Erythroblast (primary cell): ENCODE measurements at regions not wholly inside any gene's neighbourhood (a gene's known extent, or its start where the extent isn't known, plus 50 kb on each side); places are given as distances from the start of the nearest gene placed in this dataset.

Experiments used
- GATA1 ChIP-seq: IDR thresholded peaks from 2 replicates; pipeline ENCODE4 v1.6.1; 2011; ENCODE audit warnings: low read depth, mild to moderate bottlenecking, control low read depth, low read length, moderate library complexity
- POLR2A ChIP-seq: IDR thresholded peaks from 2 replicates; pipeline ENCODE4 v1.6.1; 2011; ENCODE audit warnings: mild to moderate bottlenecking, low read length

GRCh38 chr3:69542805-69543429, 157.0 kb upstream of the FRMD4B start:
- no peak for TF ChIP-seq POLR2A
- no peak for TF ChIP-seq GATA1
